LNCaP clone FGC (cell line): ENCODE measurements at regions not wholly inside any gene's neighbourhood (a gene's known extent, or its start where the extent isn't known, plus 50 kb on each side); places are given as distances from the start of the nearest gene placed in this dataset.
"Not testable (repeated sequence)": the region's sequence is repeated elsewhere in the genome, so short reads cannot be mapped to it uniquely, and the experiment has no call there.

ENCODE experiments used
- DNase-seq: peaks from one replicate; pipeline ENCODE4 v3.0.0-alpha.2; 2011; ENCODE audit warnings: low read depth
- H3K4me3 ChIP-seq: 2 replicates; pipeline ENCODE4 v1.5.1; 2011; ENCODE audit warnings: mild to moderate bottlenecking, low read depth, low read length, control low read depth
- CTCF ChIP-seq: IDR thresholded peaks from 2 replicates; pipeline ENCODE4 v1.5.1; 2012; ENCODE audit warnings: mild to moderate bottlenecking; ENCODE audit not compliant: control insufficient read depth, insufficient read depth; ENCODE audit errors: extremely low read depth

- H3K4me3 ChIP-seq: no peak overlapping the region
- DNase-seq: no peak
- peak; percentile 49 for TF ChIP-seq CTCF
These were observed 82.9 kb downstream of the LAS1L start for GRCh38 chrX:65451663-65452062.

GRCh38 chrX:65420154-65420553 is 114.4 kb downstream of the LAS1L start:
- no peak for TF ChIP-seq CTCF
- DNase-seq: no peak
- no peak overlapping the region for H3K4me3 ChIP-seq

GRCh38 chrX:65407662-65408061 is 126.9 kb downstream of the LAS1L start:
- DNase-seq, H3K4me3 ChIP-seq: not testable (repeated sequence)

GRCh38 chrX:65407157-65407626 is 127.4 kb downstream of the LAS1L start:
- TF ChIP-seq CTCF: no peak
- DNase-seq: no peak
- H3K4me3 ChIP-seq: no peak overlapping the region

DNA sequence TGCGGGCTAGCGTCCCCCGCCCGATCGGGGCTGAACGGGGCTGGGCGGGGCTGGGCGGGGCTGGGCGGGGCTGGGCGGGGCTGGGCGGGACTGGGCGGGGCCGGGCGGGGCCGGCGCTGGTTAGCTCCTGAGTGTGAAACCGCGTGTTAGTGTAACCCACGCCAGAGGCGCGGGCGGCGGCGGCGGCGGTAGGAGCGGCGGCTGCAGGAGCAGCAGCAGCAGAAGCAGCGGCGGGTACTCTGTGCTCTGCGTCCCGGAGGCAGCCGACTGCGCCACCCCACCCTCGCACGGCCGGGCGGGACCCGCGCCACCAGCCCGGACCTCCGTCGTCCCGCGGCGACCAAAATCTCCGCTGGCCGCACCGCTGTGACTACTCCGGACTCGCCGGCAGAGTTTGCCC is 128.1 kb downstream of the LAS1L start:
- no peak for DNase-seq
- H3K4me3 ChIP-seq: no peak overlapping the region
- TF ChIP-seq CTCF: no peak

GRCh38 chrX:65392284-65392683 is 142.3 kb downstream of the LAS1L start:
- TF ChIP-seq CTCF: no peak
- no peak overlapping the region for H3K4me3 ChIP-seq
- DNase-seq: no peak

- not testable (repeated sequence) for DNase-seq, H3K4me3 ChIP-seq
These were observed 145.5 kb downstream of the LAS1L start for GRCh38 chrX:65389120-65389519.
